ENCODE measurements at regions not wholly inside any gene's neighbourhood (a gene's known extent, or its start where the extent isn't known, plus 50 kb on each side); places are given as distances from the start of the nearest gene placed in this dataset.

DNA sequence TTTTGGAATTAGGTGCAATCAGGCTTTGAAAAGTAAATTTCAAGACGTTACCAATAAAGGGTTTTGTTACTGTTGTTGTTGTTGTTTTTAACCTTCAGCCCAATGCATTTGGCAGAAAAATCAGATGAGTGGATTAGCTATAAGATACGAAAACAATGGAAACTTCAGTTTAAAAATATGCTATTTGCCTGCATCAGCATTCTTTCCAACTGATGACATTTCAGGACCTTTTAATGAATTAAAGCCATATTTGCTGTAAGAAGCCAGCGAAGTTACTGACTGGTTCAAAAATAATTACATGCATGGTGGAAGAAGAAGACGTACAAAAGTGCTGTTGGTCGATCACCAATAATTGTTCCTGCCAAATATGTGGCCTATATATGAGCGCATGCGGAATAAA is 639.3 kb upstream of the SOX11 start:
- DNase-seq (ENCODE audit: low read depth, low spot score) = no peak
- no peaks in the 10 kb centered on the region for H3K27me3 Mint-ChIP-seq (ENCODE audit: low read depth)
- peaks cover 5% of the 10 kb centered on the region for H3K4me1 Mint-ChIP-seq
- TF ChIP-seq, protein P1, sequence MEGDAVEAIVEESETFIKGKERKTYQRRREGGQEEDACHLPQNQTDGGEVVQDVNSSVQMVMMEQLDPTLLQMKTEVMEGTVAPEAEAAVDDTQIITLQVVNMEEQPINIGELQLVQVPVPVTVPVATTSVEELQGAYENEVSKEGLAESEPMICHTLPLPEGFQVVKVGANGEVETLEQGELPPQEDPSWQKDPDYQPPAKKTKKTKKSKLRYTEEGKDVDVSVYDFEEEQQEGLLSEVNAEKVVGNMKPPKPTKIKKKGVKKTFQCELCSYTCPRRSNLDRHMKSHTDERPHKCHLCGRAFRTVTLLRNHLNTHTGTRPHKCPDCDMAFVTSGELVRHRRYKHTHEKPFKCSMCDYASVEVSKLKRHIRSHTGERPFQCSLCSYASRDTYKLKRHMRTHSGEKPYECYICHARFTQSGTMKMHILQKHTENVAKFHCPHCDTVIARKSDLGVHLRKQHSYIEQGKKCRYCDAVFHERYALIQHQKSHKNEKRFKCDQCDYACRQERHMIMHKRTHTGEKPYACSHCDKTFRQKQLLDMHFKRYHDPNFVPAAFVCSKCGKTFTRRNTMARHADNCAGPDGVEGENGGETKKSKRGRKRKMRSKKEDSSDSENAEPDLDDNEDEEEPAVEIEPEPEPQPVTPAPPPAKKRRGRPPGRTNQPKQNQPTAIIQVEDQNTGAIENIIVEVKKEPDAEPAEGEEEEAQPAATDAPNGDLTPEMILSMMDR (conservative IDR thresholded peaks at IDR 0.05) = no peak
- no peaks in the 10 kb centered on the region for H3K36me3 Mint-ChIP-seq (ENCODE audit: low read depth)
- H3K4me3 Mint-ChIP-seq = no peak overlapping the region
- peaks cover 2% of the 10 kb centered on the region for H3K9me3 Mint-ChIP-seq
- H3K27ac Mint-ChIP-seq (ENCODE audit: unreplicated experiment) = no peak overlapping the region

DNA sequence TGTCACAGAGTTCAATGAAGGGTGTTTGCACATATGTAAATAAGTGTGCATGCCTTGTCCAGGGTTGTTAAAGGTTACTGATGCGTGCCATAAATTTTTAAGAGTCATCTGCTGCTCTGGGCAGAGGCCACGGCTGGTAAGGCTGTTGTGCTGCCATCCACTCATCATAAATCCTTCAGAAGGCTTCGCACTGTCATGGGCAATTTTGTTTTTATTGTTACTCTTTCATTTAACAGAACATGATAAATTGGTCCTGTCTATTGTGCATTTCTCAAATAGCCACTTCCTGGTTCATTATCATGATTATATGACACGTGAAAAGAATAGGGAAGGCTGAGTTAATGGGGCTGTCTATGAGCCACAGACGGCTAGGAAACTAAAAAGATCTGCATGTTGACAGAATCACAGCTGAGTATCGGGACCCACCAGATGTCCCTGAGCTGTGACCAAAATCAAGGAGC is 634.3 kb upstream of the SOX11 start:
- no peak for DNase-seq (ENCODE audit: low read depth, low spot score)
- Mint-ChIP-seq H3K36me3 (ENCODE audit: low read depth) (no peaks in the 10 kb centered on the region), H3K9me3 (no peaks in the 10 kb centered on the region), H3K27me3 (ENCODE audit: low read depth) (no peaks in the 10 kb centered on the region), H3K4me3 (no peak overlapping the region), H3K4me1 (peaks cover 18% of the 10 kb centered on the region), H3K27ac (ENCODE audit: unreplicated experiment) (peak overlapping the region; percentile 76)
- TF ChIP-seq, protein P1 (conservative IDR thresholded peaks at IDR 0.05) = no peak

DNA sequence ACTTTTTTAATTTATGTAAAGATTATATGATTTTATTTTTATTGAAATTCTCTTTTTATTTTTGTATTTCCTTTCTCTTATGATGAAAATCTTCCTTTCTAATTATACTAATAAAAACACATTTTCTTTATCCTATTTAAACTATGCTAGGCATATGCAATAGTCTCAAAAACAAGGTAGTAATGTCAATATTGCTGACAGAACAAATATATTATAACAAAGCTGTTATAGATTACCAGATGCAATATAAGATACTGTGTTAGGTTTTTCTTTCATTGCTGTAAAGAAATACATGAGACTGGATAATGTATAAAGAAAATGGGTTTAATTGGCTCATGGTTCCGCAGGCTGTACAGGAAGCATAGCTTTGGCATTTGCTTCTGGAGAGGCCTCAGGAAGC is 631.2 kb upstream of the SOX11 start:
- H3K9me3 Mint-ChIP-seq = no peaks in the 10 kb centered on the region
- no peak overlapping the region for H3K27ac Mint-ChIP-seq (ENCODE audit: unreplicated experiment)
- no peaks in the 10 kb centered on the region for H3K36me3 Mint-ChIP-seq (ENCODE audit: low read depth)
- H3K4me1 Mint-ChIP-seq = peaks cover 18% of the 10 kb centered on the region
- no peak for DNase-seq (ENCODE audit: low read depth, low spot score)
- no peak overlapping the region for H3K4me3 Mint-ChIP-seq
- TF ChIP-seq, protein P1 (conservative IDR thresholded peaks at IDR 0.05) = no peak
- H3K27me3 Mint-ChIP-seq (ENCODE audit: low read depth) = no peaks in the 10 kb centered on the region

DNA sequence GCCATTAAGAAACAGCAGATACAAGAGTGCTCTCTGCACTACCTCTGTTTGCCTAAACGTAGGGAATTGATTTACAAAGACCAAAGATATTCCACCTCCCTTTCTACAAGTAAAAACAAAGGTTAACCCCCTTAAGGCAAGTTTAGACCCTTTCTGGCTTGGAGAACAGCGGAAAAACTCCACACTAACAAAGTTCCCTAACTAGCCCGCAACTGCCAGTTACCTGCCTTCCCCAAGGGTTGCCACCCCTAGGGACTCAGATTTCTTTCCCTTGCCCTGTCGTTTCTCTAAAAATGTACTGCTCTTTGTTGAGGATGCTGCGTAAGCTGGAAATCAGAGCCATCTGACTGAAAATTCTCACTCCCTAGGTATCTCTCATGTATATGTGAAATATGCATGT is 627.5 kb upstream of the SOX11 start:
- Mint-ChIP-seq H3K4me1 (no peaks in the 10 kb centered on the region), H3K27me3 (ENCODE audit: low read depth) (no peaks in the 10 kb centered on the region), H3K36me3 (ENCODE audit: low read depth) (no peaks in the 10 kb centered on the region), H3K27ac (ENCODE audit: unreplicated experiment) (no peak overlapping the region), H3K9me3 (peaks cover 4% of the 10 kb centered on the region), H3K4me3 (no peak overlapping the region)
- DNase-seq (ENCODE audit: low read depth, low spot score) = no peak
- TF ChIP-seq, protein P1 (conservative IDR thresholded peaks at IDR 0.05) = no peak

DNA sequence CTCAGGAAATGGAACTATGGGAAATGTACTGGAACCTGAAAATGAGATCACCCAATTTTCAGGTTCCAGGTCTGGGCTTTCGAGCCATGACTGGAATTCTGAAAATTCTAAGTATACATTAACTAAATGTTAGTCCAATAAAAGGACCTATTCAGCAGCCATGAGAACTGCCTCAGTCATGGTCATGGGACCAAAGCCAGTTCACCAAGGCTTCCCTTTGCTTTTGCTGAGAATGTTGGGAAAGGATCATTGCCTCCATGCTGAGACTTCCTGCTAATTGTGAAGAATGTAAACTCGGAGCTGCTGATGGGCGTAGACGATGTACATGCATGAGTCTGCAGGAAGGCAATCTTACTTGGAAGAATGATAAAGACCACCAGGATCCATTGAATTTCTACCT is 624.4 kb upstream of the SOX11 start:
- Mint-ChIP-seq H3K4me3 (no peak overlapping the region), H3K4me1 (peaks cover 4% of the 10 kb centered on the region), H3K9me3 (peaks cover 4% of the 10 kb centered on the region), H3K36me3 (ENCODE audit: low read depth) (no peaks in the 10 kb centered on the region), H3K27ac (ENCODE audit: unreplicated experiment) (no peak overlapping the region), H3K27me3 (ENCODE audit: low read depth) (no peaks in the 10 kb centered on the region)
- TF ChIP-seq, protein P1 (conservative IDR thresholded peaks at IDR 0.05) = no peak
- no peak for DNase-seq (ENCODE audit: low read depth, low spot score)

DNA sequence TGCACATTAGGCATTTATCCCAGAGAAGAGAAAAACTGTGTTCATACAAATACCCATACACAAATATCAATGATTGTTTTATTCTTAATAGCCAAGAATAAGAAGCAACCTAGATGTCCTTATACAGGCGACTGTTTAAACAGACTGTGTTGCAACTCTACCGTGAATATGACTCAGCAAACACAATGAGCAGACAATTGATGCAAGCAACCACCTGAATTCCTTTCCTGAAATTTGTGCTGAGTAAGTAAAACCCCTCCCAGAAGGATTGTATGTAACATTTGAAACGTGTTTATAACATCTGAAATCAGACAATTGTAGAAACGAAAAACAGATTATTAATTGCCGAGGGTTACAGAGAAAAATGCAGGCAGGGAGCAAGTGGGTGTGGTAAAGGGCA is 621.9 kb upstream of the SOX11 start:
- Mint-ChIP-seq H3K27me3 (ENCODE audit: low read depth) (no peaks in the 10 kb centered on the region), H3K9me3 (peaks cover 4% of the 10 kb centered on the region), H3K27ac (ENCODE audit: unreplicated experiment) (peak overlapping the region; percentile 47), H3K4me3 (no peak overlapping the region), H3K4me1 (peaks cover 4% of the 10 kb centered on the region), H3K36me3 (ENCODE audit: low read depth) (no peaks in the 10 kb centered on the region)
- no peak for DNase-seq (ENCODE audit: low read depth, low spot score)
- TF ChIP-seq, protein P1 (conservative IDR thresholded peaks at IDR 0.05) = no peak

All from neural crest cell (in vitro differentiated cells).